ENCODE measurements at regions not wholly inside any gene's neighbourhood (a gene's known extent, or its start where the extent isn't known, plus 50 kb on each side); places are given as distances from the start of the nearest gene placed in this dataset.

GRCh38 chr1:54497338-54497737, 50.7 kb upstream of the ACOT11 start:
- DNase-seq (ENCODE audit: low read depth), result no peak

DNA sequence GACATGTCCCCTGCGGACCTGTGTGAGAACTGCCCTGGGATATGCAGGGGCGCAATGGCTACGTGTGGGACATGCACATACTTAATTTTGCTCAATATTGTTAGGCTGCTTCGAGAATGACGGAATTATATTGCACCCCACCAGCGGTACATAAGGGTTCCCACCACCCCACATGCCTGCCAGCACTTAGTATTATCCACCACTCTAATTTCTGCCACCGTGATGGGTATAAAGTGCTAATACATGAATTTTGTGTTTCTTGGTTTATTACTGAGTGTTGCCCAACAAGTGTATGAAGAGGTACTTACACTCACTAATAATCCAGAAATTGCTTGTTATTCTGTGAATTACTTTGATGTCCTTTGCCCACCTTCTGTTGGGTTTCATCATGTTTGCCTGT, 52.1 kb upstream of the ACOT11 start:
- DNase-seq (ENCODE audit: low read depth), result no peak

DNA sequence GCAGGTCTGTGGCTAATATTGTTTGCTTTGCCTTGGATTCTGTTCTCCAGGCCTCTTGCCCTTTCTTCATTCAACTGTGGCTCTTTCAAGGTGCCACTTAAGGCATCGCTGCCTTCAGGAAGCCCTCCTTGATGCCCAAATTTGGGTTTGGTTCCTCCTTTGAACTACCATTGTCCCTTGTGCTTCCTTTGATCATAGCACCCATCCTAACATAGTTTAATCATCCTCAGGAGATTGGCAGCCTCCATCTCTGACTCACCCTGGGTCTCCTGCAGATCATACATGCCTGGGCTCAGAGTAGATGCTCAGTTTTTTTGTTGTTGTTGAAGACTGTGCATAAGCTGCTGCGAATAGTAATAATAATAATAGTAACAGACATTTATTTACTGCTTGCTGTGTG, 54.4 kb upstream of the ACOT11 start:
- no peak for DNase-seq (ENCODE audit: low read depth)

DNA sequence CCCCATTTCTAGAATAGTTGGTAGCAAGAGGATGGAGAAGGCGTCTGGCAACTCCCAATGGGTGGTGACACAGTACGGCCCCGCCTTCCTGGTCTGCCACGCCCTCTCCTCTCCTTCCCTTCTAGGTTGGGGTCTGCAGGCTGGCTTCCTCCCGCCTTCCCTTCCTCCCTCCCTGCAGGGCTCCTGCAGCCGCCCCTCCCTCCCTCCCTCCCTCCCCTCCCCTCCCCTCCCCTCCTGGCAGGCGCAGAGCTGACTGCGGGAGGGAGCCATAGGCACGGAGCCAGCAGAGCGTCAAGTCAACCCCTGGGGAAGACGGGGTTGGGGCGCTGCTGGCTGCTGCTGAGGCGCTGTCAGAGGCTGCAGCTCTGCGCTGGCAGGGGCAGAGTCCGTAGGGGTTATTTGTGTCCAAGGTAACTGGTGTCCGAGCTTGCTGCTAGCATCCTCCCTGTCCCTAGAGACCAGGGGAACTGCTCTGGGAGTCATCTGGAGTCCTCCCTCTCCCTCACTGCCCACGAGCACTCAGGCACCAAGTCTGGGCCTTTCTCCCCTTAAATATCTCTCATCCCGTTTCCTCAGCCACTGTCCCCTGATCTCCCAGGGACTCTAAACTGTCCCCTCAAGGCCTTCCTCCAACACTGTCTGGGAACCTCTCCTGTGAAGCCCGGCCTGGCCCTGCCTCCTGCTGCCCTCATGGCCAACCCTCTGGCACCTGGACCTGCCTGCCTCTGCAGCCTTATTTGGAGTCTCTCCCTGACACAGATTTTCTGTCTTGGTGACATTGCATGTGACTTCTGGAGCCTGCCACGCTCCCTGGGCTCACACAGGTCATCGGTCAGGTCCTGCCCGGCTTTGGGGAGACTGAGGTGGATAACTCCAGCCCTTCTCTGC, 57.4 kb upstream of the ACOT11 start:
- DNase-seq (ENCODE audit: low read depth), result no peak

DNA sequence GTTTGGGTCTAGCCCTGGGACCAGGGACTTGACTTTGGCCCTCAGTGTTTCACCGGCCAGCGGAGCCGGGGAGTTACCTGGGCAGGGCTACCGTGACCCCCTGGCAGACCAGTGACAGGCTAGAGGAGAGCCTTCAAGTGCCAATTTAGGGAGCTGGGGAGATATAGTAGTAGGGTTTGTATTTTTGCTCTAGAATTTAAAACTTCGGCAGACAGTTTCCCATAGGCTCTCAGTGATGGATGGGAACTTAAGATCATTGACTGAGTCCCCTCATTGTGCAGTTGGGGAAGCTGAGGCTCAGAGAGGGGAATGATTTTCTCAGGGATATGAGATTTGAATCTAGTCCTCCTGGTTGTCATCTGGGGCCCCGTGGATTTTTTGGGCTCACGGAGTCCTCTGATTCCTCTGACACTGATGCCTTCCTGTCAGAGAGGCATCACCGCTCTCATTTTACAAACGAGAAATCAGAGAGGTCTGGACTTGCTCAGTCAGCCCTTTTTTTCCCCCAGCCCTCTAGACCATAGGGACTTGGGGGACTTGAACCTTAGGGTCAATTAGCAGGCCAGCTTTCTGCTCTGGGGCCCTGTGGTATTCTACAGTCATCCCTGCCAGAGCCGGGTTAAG, 58.3 kb upstream of the ACOT11 start:
- no peak for DNase-seq (ENCODE audit: low read depth)

- DNase-seq (ENCODE audit: low read depth), result peak; percentile 48
Observed at GRCh38 chr1:54488779-54489626, 59.0 kb upstream of the ACOT11 start.

DNA sequence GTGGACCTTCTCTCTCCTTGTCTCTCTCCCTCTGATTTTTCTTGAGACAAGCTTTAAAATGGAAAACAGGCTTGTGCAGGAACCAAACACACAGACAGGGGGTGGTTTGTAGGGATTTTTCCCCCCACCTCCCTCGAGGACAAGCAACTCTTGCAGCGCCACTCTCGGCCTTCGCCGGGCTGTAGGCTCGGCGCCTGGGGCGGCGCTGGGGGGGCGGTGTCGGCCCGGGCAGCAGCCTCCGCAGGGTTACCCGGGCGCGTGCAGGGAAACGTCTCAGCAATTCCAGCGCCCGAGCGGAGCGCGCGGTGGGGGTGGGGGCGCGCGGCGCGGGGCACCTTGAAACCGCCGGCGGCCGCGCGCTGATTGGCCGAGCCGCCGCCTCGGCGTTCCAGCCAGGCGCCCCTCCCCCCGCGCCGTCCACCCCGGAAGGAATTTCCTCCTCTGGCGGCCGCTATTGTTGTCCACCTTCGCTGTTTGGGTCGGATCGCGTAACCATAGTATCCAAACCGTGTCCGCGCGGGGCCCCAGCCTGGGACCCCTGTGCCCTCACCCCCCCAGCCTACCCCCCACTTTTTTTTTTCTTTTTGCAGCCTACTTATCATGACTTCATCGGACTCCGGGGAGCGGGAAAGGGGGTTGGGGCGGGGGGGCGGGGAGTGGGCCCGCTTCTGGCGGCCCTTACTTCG, 59.8 kb upstream of the ACOT11 start:
- peak; percentile 84 for DNase-seq (ENCODE audit: low read depth)

DNA sequence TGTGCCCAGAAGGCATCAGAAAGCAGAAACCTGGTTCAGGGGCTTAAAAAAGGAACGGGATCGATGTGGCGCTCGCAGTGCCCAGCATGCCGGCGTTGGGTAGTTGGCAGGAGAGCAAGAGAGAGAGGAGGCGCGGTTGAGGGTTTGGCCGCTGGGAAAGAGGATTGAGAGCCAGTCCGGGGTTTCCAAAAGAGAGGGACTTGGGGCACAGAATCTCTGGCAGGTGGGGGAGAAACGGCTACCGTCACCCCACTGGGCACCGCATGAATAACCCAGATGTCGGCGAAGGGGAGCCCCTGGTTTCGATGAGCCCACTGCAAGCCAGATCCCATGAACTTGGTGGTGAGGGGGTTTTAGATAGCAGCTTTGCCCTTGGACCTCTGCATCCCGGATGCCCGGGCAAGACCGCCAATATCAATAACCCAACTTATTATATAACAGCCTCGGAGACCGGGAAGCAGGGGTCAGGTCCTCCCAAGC, 60.4 kb upstream of the ACOT11 start:
- DNase-seq (ENCODE audit: low read depth), result no peak

GRCh38 chr1:54486907-54487306, 61.1 kb upstream of the ACOT11 start:
- DNase-seq (ENCODE audit: low read depth), result no peak

GRCh38 chr1:54485416-54485815, 62.6 kb upstream of the ACOT11 start:
- no peak for DNase-seq (ENCODE audit: low read depth)

DNA sequence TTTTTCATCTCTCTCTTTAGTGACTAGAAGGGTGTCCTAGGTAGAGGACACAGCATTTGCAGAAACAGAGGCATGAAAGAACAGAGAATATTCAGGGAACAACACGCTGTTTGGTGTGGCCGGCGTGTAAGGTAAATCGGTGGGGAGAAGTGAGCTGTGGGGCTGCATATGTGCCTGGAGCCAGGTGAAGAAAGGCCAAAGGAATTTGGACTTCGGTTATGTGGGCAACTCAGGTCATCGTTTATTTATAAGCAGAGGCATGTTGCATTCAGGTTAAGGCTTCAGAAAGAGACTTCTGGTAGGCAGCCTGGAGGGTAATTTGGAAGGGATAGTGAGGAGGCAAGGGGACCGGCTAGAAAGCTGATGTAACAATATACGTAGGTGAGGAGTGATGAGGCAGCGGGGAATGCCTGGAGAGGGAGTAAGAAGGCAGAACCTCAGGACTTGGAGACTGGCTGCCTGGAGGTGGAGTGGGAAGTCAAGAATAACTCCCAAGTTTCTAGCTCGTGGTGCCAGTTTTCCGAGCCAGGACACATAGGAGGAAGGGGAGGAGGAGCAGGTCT, 64.1 kb upstream of the ACOT11 start:
- DNase-seq (ENCODE audit: low read depth), result no peak

DNA sequence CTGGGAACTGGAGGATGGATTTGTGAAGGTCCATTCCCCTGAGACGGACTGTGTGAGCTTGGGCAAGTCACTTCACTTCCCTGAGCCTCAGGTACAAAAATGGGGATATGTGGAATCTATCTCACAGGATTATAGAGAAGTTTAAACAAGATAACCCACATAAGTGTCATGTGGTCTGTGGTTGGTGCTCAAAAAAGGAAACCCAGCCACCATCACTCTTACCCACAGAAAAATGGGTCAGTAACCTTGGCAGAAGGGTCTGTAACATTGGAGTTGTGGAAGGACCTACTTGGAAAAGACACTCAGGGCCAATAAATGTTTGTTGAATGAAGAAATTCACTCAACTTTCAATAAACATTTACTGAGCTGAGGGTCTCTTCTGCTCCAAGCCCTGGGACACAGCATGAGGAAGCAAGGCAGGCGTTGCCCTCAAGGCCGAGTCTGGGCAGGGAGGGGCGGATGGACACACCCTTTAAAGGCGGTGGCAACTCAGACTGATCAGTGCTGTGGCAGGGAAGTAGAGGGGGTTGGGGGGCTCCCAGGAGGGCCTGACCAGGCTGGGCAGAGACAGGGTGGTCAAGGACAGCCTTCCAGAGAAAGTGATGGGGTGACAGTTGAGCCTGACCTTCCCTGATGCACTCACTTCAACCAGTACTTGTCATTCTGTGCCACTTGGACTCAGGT, 66.7 kb upstream of the ACOT11 start:
- no peak for DNase-seq (ENCODE audit: low read depth)

DNA sequence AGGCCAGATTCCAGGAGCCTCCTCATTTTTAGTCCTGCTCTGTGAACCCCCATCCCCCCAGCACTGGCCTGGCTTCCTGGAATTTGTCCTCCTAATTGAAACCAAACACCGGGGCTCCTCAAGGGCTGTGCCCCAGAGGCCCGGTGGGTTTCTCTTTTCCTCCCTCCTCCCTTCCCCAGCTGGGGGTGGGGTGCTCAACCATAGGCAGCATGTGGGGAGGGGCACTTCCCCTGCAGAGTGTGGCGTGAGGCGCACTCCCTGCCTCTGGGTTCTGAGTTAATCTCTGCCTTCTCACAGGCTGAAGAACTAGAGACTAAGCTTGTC, 67.5 kb upstream of the ACOT11 start:
- DNase-seq (ENCODE audit: low read depth), result no peak

DNA sequence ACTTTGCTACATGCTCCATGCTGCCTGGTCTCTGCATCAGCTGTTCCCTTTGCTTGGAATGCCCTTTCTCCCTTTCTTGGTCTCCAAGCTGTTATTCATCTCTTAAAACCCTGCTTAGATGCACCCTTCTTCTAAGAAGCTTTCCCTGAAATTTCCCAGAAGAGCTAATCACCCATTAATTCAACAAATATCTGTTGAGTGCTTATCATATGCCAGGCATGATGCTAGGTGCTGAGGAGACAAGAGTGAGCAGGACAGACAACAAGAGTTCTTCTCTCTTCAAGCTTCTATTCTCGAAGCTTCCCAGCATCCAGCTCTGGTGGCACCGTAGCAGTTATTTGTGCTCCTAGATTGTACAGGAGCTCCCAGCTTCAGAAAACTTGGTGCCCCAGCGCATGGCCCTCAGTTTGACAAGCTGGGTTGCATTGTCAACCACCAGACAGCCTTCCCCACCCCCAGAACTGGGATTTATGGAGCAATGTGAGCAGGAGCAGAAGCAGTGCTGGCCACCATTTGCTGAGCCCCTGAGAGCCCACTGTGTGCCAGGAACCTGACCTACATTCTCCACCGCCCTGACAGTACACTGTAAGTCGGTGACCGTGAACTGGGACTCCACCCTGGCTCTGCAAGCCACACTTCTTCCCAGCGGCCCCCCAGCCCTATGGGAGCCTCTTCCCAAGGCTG, 68.0 kb upstream of the ACOT11 start:
- DNase-seq (ENCODE audit: low read depth), result no peak

DNA sequence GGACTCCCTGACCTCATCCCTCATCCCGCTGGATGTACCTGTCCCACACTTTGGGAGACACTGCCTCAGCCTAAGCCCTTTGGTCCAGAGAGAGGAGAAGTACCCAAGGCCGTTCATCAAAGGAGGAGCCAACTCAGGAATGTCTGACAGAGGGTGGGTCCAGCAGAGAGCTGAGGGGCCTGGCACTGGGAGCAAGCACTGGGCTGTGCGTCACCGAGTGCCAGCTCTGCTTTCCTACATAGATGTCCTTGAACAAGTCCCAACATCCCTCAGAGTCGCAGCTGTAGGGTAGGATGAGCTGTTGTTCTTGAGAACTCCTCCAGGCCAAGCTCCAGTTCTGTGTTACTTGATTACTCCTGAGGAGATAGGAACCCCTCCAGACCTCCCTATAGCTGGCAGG, 68.8 kb upstream of the ACOT11 start:
- no peak for DNase-seq (ENCODE audit: low read depth)

- DNase-seq (ENCODE audit: low read depth), result no peak
Observed at GRCh38 chr1:54477153-54477561, 70.9 kb upstream of the ACOT11 start.

GRCh38 chr1:54476530-54477109, 70.4 kb upstream of the SSBP3 start:
- no peak for DNase-seq (ENCODE audit: low read depth)

DNA sequence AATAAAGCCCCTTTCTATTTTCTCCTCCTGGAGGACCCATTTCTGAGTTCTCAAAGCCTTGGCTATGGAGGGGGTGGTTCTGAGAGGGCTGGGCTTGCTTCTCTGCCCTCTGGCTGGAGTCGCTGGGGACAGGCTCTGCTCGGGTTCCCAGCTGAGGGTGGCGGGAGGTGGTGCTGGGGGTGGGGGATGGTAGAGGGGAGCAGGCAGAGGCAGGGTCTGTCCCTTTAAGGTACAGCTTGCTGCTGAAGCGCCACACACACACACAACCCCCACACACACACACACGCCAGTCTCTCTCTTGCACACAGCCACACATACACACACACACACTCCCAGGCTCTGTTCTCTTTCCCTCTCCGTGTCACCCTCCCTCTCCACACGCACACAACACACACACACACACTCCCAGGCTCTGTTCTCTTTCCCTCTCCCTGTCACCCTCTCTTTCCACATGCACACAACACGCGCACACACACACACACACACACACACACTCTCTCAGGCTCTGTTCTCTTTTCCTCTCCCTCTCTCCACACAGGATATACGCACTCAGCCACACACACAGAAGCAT, 69.8 kb upstream of the SSBP3 start:
- no peak for DNase-seq (ENCODE audit: low read depth)

DNA sequence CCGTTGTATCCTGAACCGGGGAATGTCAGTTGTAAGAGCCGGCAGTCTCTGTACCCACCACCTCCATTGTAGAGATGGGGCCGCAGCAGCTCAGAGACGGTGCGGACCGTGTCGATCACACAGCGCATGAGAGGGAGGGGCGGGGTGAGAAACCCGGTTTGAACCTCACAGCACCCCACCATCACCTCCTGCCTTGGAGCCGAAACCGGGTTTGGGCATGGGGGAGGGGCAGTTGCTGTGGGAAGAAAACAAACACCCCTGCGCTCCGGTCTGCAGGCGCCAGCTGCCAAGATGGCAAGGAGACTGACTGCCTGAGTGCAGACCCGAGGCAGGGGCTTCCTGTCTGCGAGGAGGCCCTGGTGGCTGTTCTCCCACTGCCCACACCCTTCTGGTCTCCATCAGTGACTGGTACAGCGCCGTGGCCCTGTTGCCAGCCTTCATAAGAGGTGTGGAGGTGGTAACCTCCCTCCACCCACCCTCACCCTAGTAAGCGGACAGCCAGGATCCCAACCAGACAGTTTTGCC, 69.2 kb upstream of the SSBP3 start:
- DNase-seq (ENCODE audit: low read depth), result no peak

Data from fibroblast of gingiva (primary cell).